GM23338 (cell line): ENCODE measurements at regions not wholly inside any gene's neighbourhood (a gene's known extent, or its start where the extent isn't known, plus 50 kb on each side); places are given as distances from the start of the nearest gene placed in this dataset.

Source experiments
- ATAC-seq: fragments of 200-7000 bp; cut with Tn5 transposase; 3 replicates; pipeline ENCODE4 v1.9.1; 2020
- DNase-seq: peaks from one replicate; pipeline ENCODE4 v3.0.0-alpha.2; 2015; ENCODE audit warnings: low spot score
- H2AFZ ChIP-seq: fragments of 200-600 bp; sonication (generic); 2 replicates; pipeline ENCODE4 v1.8.0; 2016; ENCODE audit warnings: antibody characterized with exemption, mild to moderate bottlenecking, moderate library complexity
- H3F3A ChIP-seq: fragments of 200-600 bp; sonication (generic); replicated peaks from 2 replicates; pipeline ENCODE4 v1.8.0; 2017; ENCODE audit warnings: antibody characterized with exemption, mixed run types, low read depth
- H3K27ac ChIP-seq: fragments of 200-600 bp; sonication (generic); 2 replicates; pipeline ENCODE4 v1.6.1; 2016; ENCODE audit warnings: low read depth
- H3K27me3 ChIP-seq: fragments of 200-600 bp; sonication (generic); 2 replicates; pipeline ENCODE4 v1.8.0; 2016; ENCODE audit warnings: mild to moderate bottlenecking, mixed run types, moderate library complexity; ENCODE audit not compliant: insufficient read depth
- H3K36me3 ChIP-seq: fragments of 200-600 bp; sonication (generic); 2 replicates; pipeline ENCODE4 v1.8.0; 2016; ENCODE audit warnings: mild to moderate bottlenecking; ENCODE audit not compliant: insufficient read depth
- H3K4me1 ChIP-seq: fragments of 200-600 bp; sonication (generic); 2 replicates; pipeline ENCODE4 v1.8.0; 2016; ENCODE audit warnings: mild to moderate bottlenecking, moderate library complexity; ENCODE audit not compliant: insufficient read depth
- H3K4me2 ChIP-seq: fragments of 200-600 bp; sonication (generic); 2 replicates; pipeline ENCODE4 v1.7.1; 2017; ENCODE audit warnings: mixed run types
- H3K4me3 ChIP-seq: fragments of 200-600 bp; sonication (generic); 2 replicates; pipeline ENCODE4 v1.6.1; 2016; ENCODE audit warnings: mixed run types
- H3K79me2 ChIP-seq: fragments of 200-600 bp; sonication (generic); replicated peaks from 2 replicates; pipeline ENCODE4 v1.8.0; 2017; ENCODE audit warnings: mild to moderate bottlenecking; ENCODE audit not compliant: insufficient read depth
- H3K9me2 ChIP-seq: fragments of 200-600 bp; sonication (generic); 2 replicates; pipeline ENCODE4 v1.8.0; 2017; ENCODE audit not compliant: insufficient read depth
- H4K20me1 ChIP-seq: fragments of 200-600 bp; sonication (generic); replicated peaks from 2 replicates; pipeline ENCODE4 v1.8.0; 2017; ENCODE audit warnings: mild to moderate bottlenecking; ENCODE audit not compliant: insufficient read depth
- H3K27ac Mint-ChIP-seq: 2 replicates; pipeline ENCODE4 v1.8.0; 2020; ENCODE audit warnings: inconsistent platforms, mild to moderate bottlenecking, moderate library complexity, mixed read lengths
- H3K27me3 Mint-ChIP-seq: 3 replicates; pipeline ENCODE4 v1.8.0; 2022; ENCODE audit warnings: low read depth, mild to moderate bottlenecking, moderate library complexity, mixed read lengths, inconsistent platforms; ENCODE audit not compliant: insufficient read depth, poor library complexity
- H3K36me3 Mint-ChIP-seq: 3 replicates; pipeline ENCODE4 v1.8.0; 2021; ENCODE audit warnings: low read depth, mild to moderate bottlenecking, inconsistent platforms, moderate library complexity, mixed read lengths
- H3K4me1 Mint-ChIP-seq: 3 replicates; pipeline ENCODE4 v1.8.0; 2020; ENCODE audit warnings: mild to moderate bottlenecking, inconsistent platforms, mixed read lengths
- H3K4me3 Mint-ChIP-seq: 3 replicates; pipeline ENCODE4 v1.8.0; 2021; ENCODE audit warnings: moderate library complexity, mild to moderate bottlenecking, inconsistent platforms, mixed read lengths
- H3K9me3 Mint-ChIP-seq: 3 replicates; pipeline ENCODE4 v1.8.0; 2020; ENCODE audit warnings: moderate library complexity, mild to moderate bottlenecking, inconsistent platforms, mixed read lengths
- CREB1 ChIP-seq: fragments of 250-450 bp; sonication (Bioruptor Pico); IDR thresholded peaks from 2 replicates; pipeline ENCODE4 v1.5.0; 2020; ENCODE audit warnings: low read depth, mild to moderate bottlenecking, moderate library complexity
- EZH2 ChIP-seq: fragments of 200-600 bp; sonication (generic); IDR thresholded peaks from one replicate; pipeline ENCODE4 v1.8.0; 2017; ENCODE audit warnings: antibody characterized with exemption, mild to moderate bottlenecking, low read depth; ENCODE audit not compliant: unreplicated experiment
- EZH2phosphoT487 ChIP-seq: fragments of 200-600 bp; sonication (generic); IDR thresholded peaks from one replicate; pipeline ENCODE4 v1.8.1; 2018; ENCODE audit warnings: antibody characterized with exemption; ENCODE audit not compliant: unreplicated experiment
- JUNB ChIP-seq: IDR thresholded peaks from one replicate; pipeline ENCODE4 v1.6.1; 2016; ENCODE audit warnings: antibody characterized with exemption; ENCODE audit not compliant: unreplicated experiment
- NANOG ChIP-seq: IDR thresholded peaks from 2 replicates; pipeline ENCODE4 v1.6.1; 2016; ENCODE audit warnings: antibody characterized with exemption, borderline replicate concordance
- POLR2AphosphoS5 ChIP-seq: IDR thresholded peaks from 2 replicates; pipeline ENCODE4 v1.6.1; 2016; ENCODE audit warnings: antibody characterized with exemption, low read depth
- REST ChIP-seq: IDR thresholded peaks from one replicate; pipeline ENCODE4 v1.6.1; 2018; ENCODE audit warnings: antibody characterized with exemption; ENCODE audit not compliant: unreplicated experiment
- STAT1 ChIP-seq: IDR thresholded peaks from one replicate; pipeline ENCODE4 v1.6.1; 2016; ENCODE audit warnings: antibody characterized with exemption; ENCODE audit not compliant: unreplicated experiment
- ZNF114 ChIP-seq: fragments of 250-450 bp; sonication (Bioruptor Pico); IDR thresholded peaks from 2 replicates; pipeline ENCODE4 v1.5.0; 2020; ENCODE audit warnings: mild to moderate bottlenecking, moderate library complexity
- ZNF331 ChIP-seq: fragments of 250-450 bp; sonication (Bioruptor Pico); IDR thresholded peaks from 2 replicates; pipeline ENCODE4 v1.5.0; 2020; ENCODE audit warnings: low read depth, mild to moderate bottlenecking, moderate library complexity
- TF ChIP-seq, protein P1 (sequence below): IDR thresholded peaks from 2 replicates; pipeline ENCODE4 v1.6.1; 2016; ENCODE audit warnings: antibody characterized with exemption
- TF ChIP-seq, protein P2 (sequence below): fragments of 250-450 bp; sonication (Bioruptor Pico); IDR thresholded peaks from 2 replicates; pipeline ENCODE4 v1.5.0; 2020; ENCODE audit warnings: mild to moderate bottlenecking, moderate library complexity

DNA sequence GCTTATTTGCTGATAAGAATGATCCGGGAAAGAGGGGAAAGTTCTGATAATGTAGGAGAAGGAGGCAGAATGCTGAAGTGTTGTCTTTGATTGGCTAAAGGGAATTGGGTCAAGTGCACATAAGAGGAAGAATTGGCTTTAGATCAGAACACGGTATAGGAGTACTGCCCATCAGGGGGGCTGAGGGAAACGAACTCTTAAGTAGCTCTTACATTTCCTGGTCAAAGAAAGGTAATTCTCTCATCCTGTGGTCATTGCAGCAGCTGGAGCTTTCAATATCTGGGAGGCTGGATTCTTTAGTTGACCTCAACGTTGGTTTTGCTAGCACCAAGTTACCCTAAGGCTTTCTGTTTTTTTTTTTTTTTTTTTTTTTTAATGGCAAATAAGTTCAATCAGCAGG lies 178.7 kb upstream of the NR3C1 start:
- no peaks in the 10 kb centered on the region for H3F3A ChIP-seq
- H3K4me1 ChIP-seq: no peaks in the 10 kb centered on the region
- no peak for ATAC-seq
- H3K4me2 ChIP-seq: no peak overlapping the region
- H3K27me3 ChIP-seq: no peaks in the 10 kb centered on the region
- no peak for TF ChIP-seq EZH2
- TF ChIP-seq ZNF331 (CRISPR knock-in tag): no peak
- TF ChIP-seq POLR2AphosphoS5: no peak
- no peak for TF ChIP-seq CREB1 (CRISPR knock-in tag)
- TF ChIP-seq, protein P1, sequence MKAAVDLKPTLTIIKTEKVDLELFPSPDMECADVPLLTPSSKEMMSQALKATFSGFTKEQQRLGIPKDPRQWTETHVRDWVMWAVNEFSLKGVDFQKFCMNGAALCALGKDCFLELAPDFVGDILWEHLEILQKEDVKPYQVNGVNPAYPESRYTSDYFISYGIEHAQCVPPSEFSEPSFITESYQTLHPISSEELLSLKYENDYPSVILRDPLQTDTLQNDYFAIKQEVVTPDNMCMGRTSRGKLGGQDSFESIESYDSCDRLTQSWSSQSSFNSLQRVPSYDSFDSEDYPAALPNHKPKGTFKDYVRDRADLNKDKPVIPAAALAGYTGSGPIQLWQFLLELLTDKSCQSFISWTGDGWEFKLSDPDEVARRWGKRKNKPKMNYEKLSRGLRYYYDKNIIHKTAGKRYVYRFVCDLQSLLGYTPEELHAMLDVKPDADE: no peak
- TF ChIP-seq EZH2phosphoT487: no peak
- no peak for TF ChIP-seq REST
- TF ChIP-seq, protein P2, sequence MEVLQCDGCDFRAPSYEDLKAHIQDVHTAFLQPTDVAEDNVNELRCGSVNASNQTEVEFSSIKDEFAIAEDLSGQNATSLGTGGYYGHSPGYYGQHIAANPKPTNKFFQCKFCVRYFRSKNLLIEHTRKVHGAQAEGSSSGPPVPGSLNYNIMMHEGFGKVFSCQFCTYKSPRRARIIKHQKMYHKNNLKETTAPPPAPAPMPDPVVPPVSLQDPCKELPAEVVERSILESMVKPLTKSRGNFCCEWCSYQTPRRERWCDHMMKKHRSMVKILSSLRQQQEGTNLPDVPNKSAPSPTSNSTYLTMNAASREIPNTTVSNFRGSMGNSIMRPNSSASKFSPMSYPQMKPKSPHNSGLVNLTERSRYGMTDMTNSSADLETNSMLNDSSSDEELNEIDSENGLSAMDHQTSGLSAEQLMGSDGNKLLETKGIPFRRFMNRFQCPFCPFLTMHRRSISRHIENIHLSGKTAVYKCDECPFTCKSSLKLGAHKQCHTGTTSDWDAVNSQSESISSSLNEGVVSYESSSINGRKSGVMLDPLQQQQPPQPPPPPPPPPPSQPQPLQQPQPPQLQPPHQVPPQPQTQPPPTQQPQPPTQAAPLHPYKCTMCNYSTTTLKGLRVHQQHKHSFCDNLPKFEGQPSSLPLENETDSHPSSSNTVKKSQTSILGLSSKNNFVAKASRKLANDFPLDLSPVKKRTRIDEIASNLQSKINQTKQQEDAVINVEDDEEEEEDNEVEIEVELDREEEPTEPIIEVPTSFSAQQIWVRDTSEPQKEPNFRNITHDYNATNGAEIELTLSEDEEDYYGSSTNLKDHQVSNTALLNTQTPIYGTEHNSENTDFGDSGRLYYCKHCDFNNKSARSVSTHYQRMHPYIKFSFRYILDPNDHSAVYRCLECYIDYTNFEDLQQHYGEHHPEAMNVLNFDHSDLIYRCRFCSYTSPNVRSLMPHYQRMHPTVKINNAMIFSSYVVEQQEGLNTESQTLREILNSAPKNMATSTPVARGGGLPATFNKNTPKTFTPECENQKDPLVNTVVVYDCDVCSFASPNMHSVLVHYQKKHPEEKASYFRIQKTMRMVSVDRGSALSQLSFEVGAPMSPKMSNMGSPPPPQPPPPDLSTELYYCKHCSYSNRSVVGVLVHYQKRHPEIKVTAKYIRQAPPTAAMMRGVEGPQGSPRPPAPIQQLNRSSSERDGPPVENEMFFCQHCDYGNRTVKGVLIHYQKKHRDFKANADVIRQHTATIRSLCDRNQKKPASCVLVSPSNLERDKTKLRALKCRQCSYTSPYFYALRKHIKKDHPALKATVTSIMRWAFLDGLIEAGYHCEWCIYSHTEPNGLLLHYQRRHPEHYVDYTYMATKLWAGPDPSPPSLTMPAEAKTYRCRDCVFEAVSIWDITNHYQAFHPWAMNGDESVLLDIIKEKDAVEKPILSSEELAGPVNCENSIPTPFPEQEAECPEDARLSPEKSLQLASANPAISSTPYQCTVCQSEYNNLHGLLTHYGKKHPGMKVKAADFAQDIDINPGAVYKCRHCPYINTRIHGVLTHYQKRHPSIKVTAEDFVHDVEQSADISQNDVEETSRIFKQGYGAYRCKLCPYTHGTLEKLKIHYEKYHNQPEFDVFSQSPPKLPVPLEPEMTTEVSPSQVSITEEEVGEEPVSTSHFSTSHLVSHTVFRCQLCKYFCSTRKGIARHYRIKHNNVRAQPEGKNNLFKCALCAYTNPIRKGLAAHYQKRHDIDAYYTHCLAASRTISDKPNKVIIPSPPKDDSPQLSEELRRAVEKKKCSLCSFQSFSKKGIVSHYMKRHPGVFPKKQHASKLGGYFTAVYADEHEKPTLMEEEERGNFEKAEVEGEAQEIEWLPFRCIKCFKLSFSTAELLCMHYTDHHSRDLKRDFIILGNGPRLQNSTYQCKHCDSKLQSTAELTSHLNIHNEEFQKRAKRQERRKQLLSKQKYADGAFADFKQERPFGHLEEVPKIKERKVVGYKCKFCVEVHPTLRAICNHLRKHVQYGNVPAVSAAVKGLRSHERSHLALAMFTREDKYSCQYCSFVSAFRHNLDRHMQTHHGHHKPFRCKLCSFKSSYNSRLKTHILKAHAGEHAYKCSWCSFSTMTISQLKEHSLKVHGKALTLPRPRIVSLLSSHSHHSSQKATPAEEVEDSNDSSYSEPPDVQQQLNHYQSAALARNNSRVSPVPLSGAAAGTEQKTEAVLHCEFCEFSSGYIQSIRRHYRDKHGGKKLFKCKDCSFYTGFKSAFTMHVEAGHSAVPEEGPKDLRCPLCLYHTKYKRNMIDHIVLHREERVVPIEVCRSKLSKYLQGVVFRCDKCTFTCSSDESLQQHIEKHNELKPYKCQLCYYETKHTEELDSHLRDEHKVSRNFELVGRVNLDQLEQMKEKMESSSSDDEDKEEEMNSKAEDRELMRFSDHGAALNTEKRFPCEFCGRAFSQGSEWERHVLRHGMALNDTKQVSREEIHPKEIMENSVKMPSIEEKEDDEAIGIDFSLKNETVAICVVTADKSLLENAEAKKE (CRISPR knock-in tag): no peak
- TF ChIP-seq NANOG: no peak
- no peak for TF ChIP-seq STAT1
- no peak for TF ChIP-seq JUNB
- TF ChIP-seq ZNF114 (CRISPR knock-in tag): no peak
- Mint-ChIP-seq H3K4me3 (no peak overlapping the region), H3K27ac (no peak overlapping the region), H3K36me3 (no peaks in the 10 kb centered on the region), H3K9me3 (no peaks in the 10 kb centered on the region), H3K27me3 (peaks cover 2% of the 10 kb centered on the region), H3K4me1 (peaks cover 24% of the 10 kb centered on the region; the same call in 2 of the 3 replicates)
- DNase-seq: peak; percentile 28
- no peaks in the 10 kb centered on the region for H3K79me2 ChIP-seq
- no peaks in the 10 kb centered on the region for H3K36me3 ChIP-seq
- no peak overlapping the region for H3K27ac ChIP-seq
- H3K9me2 ChIP-seq: no peaks in the 10 kb centered on the region
- H2AFZ ChIP-seq: no peak overlapping the region
- no peaks in the 10 kb centered on the region for H4K20me1 ChIP-seq
- H3K4me3 ChIP-seq: no peak overlapping the region
